DND-41 (cell line): ENCODE measurements at regions not wholly inside any gene's neighbourhood (a gene's known extent, or its start where the extent isn't known, plus 50 kb on each side); places are given as distances from the start of the nearest gene placed in this dataset.

Source experiments
- ATAC-seq: fragments of 200-7000 bp; cut with Tn5 transposase; 3 replicates; pipeline ENCODE4 v1.9.1; 2021; ENCODE audit warnings: low read depth; ENCODE audit not compliant: insufficient read depth
- DNase-seq: peaks from one replicate; pipeline ENCODE4 v3.0.0-alpha.2; 2020
- H2AFZ ChIP-seq: 2 replicates; pipeline ENCODE4 v1.6.0; 2012; ENCODE audit warnings: low read depth, low read length
- H3K27ac ChIP-seq: 2 replicates; pipeline ENCODE4 v1.5.1; 2012; ENCODE audit warnings: low read length, inconsistent platforms
- H3K27me3 ChIP-seq: fragments of 200-600 bp; sonication (generic); 2 replicates; pipeline ENCODE4 v1.6.0; 2012; ENCODE audit warnings: low read length, mild to moderate bottlenecking, inconsistent platforms; ENCODE audit not compliant: insufficient read depth, poor library complexity
- H3K36me3 ChIP-seq: 2 replicates; pipeline ENCODE4 v1.5.1; 2012; ENCODE audit warnings: low read length, inconsistent platforms; ENCODE audit not compliant: insufficient read depth
- H3K4me1 ChIP-seq: 2 replicates; pipeline ENCODE4 v1.5.1; 2012; ENCODE audit warnings: mild to moderate bottlenecking, low read length; ENCODE audit not compliant: insufficient read depth
- H3K4me2 ChIP-seq: 2 replicates; pipeline ENCODE4 v1.6.0; 2012; ENCODE audit warnings: mild to moderate bottlenecking, moderate library complexity, low read length, inconsistent platforms; ENCODE audit not compliant: insufficient read depth
- H3K4me3 ChIP-seq, 2 experiments: fragments of 200-600 bp in 1 of 2; shearing (Covaris generic) in 1 of 2; 2 replicates each; pipeline ENCODE4 v1.5.1; 2012 to 2016; ENCODE audit warnings: inconsistent platforms in 2 of 2, low read length in 2 of 2, mild to moderate bottlenecking in 2 of 2, low read depth in 1 of 2, moderate library complexity in 1 of 2
- H3K79me2 ChIP-seq: 2 replicates; pipeline ENCODE4 v1.6.0; 2012; ENCODE audit warnings: low read length, inconsistent platforms; ENCODE audit not compliant: insufficient read depth
- H3K9ac ChIP-seq: 2 replicates; pipeline ENCODE4 v1.6.0; 2012; ENCODE audit warnings: low read depth, mild to moderate bottlenecking, inconsistent platforms, low read length, moderate library complexity
- H3K9me3 ChIP-seq: 2 replicates; pipeline ENCODE4 v1.5.1; 2012; ENCODE audit warnings: low read length, moderate library complexity, mild to moderate bottlenecking, inconsistent platforms; ENCODE audit not compliant: insufficient read depth, severe bottlenecking
- H4K20me1 ChIP-seq: 2 replicates; pipeline ENCODE4 v1.6.0; 2012; ENCODE audit warnings: low read length; ENCODE audit not compliant: insufficient read depth
- EZH2 ChIP-seq: IDR thresholded peaks from 3 replicates; pipeline ENCODE4 v1.6.1; 2012; ENCODE audit warnings: borderline replicate concordance, low read depth, mild to moderate bottlenecking, moderate library complexity, low read length, inconsistent platforms; ENCODE audit not compliant: severe bottlenecking
- TF ChIP-seq, protein P1 (sequence below): IDR thresholded peaks from 2 replicates; pipeline ENCODE4 v1.5.1; 2012; ENCODE audit warnings: borderline replicate concordance, low read length, moderate library complexity, mild to moderate bottlenecking; ENCODE audit not compliant: poor library complexity, severe bottlenecking; ENCODE audit errors: extremely low read depth

- no peaks in the 10 kb centered on the region for H4K20me1 ChIP-seq
- H3K36me3 ChIP-seq: no peaks in the 10 kb centered on the region
- no peak overlapping the region for H3K27ac ChIP-seq
- H2AFZ ChIP-seq: no peak overlapping the region
- H3K9me3 ChIP-seq: no peaks in the 10 kb centered on the region
- H3K9ac ChIP-seq: no peak overlapping the region
- no peak overlapping the region for H3K4me3 ChIP-seq
- H3K27me3 ChIP-seq: no peaks in the 10 kb centered on the region
- DNase-seq (no peak), ATAC-seq (no peak)
- no peaks in the 10 kb centered on the region for H3K79me2 ChIP-seq
- H3K4me1 ChIP-seq: no peaks in the 10 kb centered on the region
- no peak for TF ChIP-seq EZH2
- TF ChIP-seq, protein P1, sequence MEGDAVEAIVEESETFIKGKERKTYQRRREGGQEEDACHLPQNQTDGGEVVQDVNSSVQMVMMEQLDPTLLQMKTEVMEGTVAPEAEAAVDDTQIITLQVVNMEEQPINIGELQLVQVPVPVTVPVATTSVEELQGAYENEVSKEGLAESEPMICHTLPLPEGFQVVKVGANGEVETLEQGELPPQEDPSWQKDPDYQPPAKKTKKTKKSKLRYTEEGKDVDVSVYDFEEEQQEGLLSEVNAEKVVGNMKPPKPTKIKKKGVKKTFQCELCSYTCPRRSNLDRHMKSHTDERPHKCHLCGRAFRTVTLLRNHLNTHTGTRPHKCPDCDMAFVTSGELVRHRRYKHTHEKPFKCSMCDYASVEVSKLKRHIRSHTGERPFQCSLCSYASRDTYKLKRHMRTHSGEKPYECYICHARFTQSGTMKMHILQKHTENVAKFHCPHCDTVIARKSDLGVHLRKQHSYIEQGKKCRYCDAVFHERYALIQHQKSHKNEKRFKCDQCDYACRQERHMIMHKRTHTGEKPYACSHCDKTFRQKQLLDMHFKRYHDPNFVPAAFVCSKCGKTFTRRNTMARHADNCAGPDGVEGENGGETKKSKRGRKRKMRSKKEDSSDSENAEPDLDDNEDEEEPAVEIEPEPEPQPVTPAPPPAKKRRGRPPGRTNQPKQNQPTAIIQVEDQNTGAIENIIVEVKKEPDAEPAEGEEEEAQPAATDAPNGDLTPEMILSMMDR: no peak
- no peak overlapping the region for H3K4me2 ChIP-seq
Measured at GRCh38 chr12:105983622-105984320, 155.0 kb downstream of the NUAK1 start.

DNA sequence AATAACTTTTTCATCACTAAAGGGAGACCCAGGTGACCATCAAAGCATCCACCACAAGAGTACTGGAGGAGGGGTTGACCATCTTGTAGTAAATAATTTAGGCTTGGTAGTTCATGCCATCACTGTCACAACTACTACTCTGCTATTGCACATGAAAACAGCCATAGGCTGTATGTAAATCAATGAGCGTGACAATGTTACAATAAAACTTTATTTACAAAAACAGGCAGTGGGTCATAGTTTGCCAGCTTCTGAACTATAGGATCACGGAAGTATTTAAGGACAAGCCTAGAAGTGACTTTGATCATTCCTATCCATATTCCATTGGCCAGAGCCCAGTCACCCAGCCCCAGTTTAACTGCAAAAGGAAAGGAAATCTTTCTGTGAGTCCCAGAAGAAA lies 153.4 kb downstream of the NUAK1 start:
- Histone ChIP-seq H3K27me3 (no peaks in the 10 kb centered on the region), H3K4me2 (no peak overlapping the region), H3K9me3 (no peaks in the 10 kb centered on the region), H3K36me3 (no peaks in the 10 kb centered on the region), H3K4me3 (no peak overlapping the region), H3K27ac (no peak overlapping the region), H2AFZ (no peak overlapping the region), H3K79me2 (no peaks in the 10 kb centered on the region), H4K20me1 (no peaks in the 10 kb centered on the region), H3K4me1 (no peaks in the 10 kb centered on the region), H3K9ac (no peak overlapping the region)
- TF ChIP-seq EZH2: no peak
- TF ChIP-seq, protein P1: no peak
- no peak for DNase-seq
- ATAC-seq: no peak

DNA sequence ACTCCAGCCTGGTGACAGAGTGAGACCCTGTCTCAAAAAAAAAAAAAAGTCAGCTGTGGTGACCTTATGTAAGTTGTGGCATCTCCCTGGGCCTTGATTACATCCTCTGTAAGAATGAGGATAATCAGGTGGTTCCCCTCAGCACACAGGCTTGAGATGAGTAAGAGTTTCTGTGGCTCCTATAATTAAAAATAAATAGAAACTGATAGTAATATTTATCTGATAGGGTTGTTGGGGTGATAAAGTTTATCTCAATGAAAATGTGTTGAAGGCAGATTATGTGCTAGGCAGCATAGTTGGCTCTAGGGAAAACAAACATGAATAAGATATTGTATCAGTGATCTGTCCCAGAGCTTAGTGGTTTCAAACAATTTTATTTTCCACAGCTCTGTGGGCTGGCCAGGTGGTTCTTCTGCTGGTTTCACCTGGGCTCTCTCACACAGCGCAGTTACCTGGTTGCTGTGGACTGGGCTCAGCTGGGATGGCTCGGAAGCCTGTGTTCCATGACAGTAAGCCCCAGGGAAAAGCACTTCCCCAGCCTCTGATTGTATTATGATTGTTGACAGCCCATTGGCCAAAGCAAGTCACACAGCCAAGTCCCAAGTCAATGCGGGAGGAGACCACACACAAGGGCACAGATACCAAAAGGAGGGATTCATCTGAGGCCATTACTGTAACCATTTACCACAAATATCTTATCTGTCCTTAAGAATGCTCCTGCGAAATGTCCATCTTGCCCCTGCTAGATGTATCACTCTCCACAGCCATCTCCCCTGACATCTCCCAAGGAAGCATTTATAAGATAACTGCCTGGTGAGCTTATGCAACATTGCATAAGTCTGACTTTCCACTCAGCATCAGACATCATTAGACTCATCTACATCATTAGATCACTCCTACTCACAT lies 151.7 kb downstream of the NUAK1 start:
- H3K36me3 ChIP-seq: no peaks in the 10 kb centered on the region
- H3K79me2 ChIP-seq: no peaks in the 10 kb centered on the region
- no peaks in the 10 kb centered on the region for H3K27me3 ChIP-seq
- H3K4me3 ChIP-seq: no peak overlapping the region
- ATAC-seq (no peak), DNase-seq (no peak)
- H3K27ac ChIP-seq: no peak overlapping the region
- no peak overlapping the region for H3K9ac ChIP-seq
- TF ChIP-seq EZH2: no peak
- TF ChIP-seq, protein P1: no peak
- no peaks in the 10 kb centered on the region for H4K20me1 ChIP-seq
- no peaks in the 10 kb centered on the region for H3K9me3 ChIP-seq
- no peak overlapping the region for H3K4me2 ChIP-seq
- no peaks in the 10 kb centered on the region for H3K4me1 ChIP-seq
- H2AFZ ChIP-seq: no peak overlapping the region
